Tibial nerve (tissue), 4 donors: ENCODE measurements at regions not wholly inside any gene's neighbourhood (a gene's known extent, or its start where the extent isn't known, plus 50 kb on each side); places are given as distances from the start of the nearest gene placed in this dataset.

Experiments used
- DNase-seq, 2 donors: peaks; one replicate each; pipeline ENCODE4 v3.0.0-alpha.2; 2019; ENCODE audit warnings: low spot score in 2 of 2
- H3K27ac ChIP-seq, 4 donors: fragments of 200-600 bp; sonication (generic) in 3 of 4; one replicate each; pipeline ENCODE4 v1.5.1; 2017 to 2019; ENCODE audit warnings: mild to moderate bottlenecking in 1 of 4
- H3K27me3 ChIP-seq, 2 donors: fragments of 200-600 bp; sonication (generic) in 1 of 2; one replicate each; pipeline versions ENCODE4 v1.5.1 to v1.6.0; 2017 to 2019
- H3K36me3 ChIP-seq, 3 donors: fragments of 200-600 bp; sonication (generic); one replicate each; pipeline ENCODE4 v1.5.1; 2018 to 2019
- H3K4me1 ChIP-seq, 4 donors: fragments of 200-600 bp; sonication (generic) in 3 of 4; one replicate each; pipeline ENCODE4 v1.5.1; 2017 to 2019
- H3K4me3 ChIP-seq, 4 donors: fragments of 200-600 bp; sonication (generic) in 3 of 4; one replicate each; pipeline ENCODE4 v1.5.1; 2017 to 2019; ENCODE audit warnings: mild to moderate bottlenecking in 1 of 4, moderate library complexity in 1 of 4
- H3K9me3 ChIP-seq, 4 donors: fragments of 200-600 bp; sonication (generic) in 3 of 4; one replicate each; pipeline ENCODE4 v1.5.1; 2017 to 2019
- EP300 ChIP-seq, 2 donors: sonication (generic); formaldehyde crosslinking; IDR thresholded peaks; one replicate each; pipeline ENCODE4 v1.6.1; 2017; ENCODE audit warnings: antibody characterized with exemption in 2 of 2, mild to moderate bottlenecking in 1 of 2
- POLR2A ChIP-seq, 2 donors: fragments of 450-650 bp; IDR thresholded peaks; one replicate each; pipeline ENCODE4 v1.6.1; 2017; ENCODE audit warnings: antibody characterized with exemption in 2 of 2, mild to moderate bottlenecking in 2 of 2, moderate library complexity in 2 of 2
- WGBS, 2 donors: methylation state at CpG; one replicate each; pipeline ENCODE4 v1.1.5; 2018; 5-methylcytosine and 5-hydroxymethylcytosine counted together
- TF ChIP-seq, protein P1 (sequence below), 5 experiments: fragments of 200-600 bp in 3 of 5; fragments of 450-650 bp in 2 of 5; sonication (generic) in 3 of 5; IDR thresholded peaks; one replicate each; pipeline ENCODE4 v1.5.1; 2016 to 2019; ENCODE audit warnings: antibody characterized with exemption in 5 of 5, mild to moderate bottlenecking in 3 of 5, moderate library complexity in 2 of 5

GRCh38 chr2:172276961-172277360 is 150.4 kb upstream of the ITGA6 start:
- Histone ChIP-seq H3K36me3 (no peaks in the 10 kb centered on the region), H3K4me1 (peaks cover 0 to 8% (median 4%) of the 10 kb centered on the region in 4 donors), H3K9me3 (peaks cover 0 to 6% (median 0%) of the 10 kb centered on the region in 4 donors), H3K27me3 (no peaks in the 10 kb centered on the region), H3K27ac (no peak overlapping the region), H3K4me3 (no peak overlapping the region)
- TF ChIP-seq EP300 (IDR thresholded peaks at IDR 0.05) (no peak), POLR2A (IDR thresholded peaks at IDR 0.05) (no peak)
- TF ChIP-seq, protein P1, sequence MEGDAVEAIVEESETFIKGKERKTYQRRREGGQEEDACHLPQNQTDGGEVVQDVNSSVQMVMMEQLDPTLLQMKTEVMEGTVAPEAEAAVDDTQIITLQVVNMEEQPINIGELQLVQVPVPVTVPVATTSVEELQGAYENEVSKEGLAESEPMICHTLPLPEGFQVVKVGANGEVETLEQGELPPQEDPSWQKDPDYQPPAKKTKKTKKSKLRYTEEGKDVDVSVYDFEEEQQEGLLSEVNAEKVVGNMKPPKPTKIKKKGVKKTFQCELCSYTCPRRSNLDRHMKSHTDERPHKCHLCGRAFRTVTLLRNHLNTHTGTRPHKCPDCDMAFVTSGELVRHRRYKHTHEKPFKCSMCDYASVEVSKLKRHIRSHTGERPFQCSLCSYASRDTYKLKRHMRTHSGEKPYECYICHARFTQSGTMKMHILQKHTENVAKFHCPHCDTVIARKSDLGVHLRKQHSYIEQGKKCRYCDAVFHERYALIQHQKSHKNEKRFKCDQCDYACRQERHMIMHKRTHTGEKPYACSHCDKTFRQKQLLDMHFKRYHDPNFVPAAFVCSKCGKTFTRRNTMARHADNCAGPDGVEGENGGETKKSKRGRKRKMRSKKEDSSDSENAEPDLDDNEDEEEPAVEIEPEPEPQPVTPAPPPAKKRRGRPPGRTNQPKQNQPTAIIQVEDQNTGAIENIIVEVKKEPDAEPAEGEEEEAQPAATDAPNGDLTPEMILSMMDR (IDR thresholded peaks at IDR 0.05) = no peak
- no peak for DNase-seq

DNA sequence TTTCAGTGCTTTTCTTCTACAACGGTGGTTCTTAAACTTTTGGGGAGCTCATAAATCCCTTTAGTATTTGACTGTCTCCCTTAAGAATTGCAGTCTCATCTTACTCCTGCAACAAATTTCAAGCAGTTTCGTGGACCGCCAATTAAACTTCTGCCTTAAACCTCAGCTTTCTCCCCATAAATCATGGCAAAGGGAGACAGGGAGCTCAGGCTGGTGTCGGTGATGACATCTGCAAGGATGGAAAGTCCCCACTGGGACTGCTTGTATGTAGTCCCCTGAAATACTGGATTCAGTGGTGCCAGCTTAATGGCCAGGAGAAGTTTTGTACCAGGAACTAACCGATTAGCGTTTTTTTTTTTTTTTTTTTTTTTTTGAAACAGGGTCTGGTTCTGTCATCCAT is 148.7 kb upstream of the ITGA6 start:
- Histone ChIP-seq H3K27me3 (no peaks in the 10 kb centered on the region), H3K36me3 (no peaks in the 10 kb centered on the region), H3K9me3 (peaks cover 0 to 6% (median 0%) of the 10 kb centered on the region in 4 donors), H3K4me3 (no peak overlapping the region), H3K4me1 (peaks cover 0 to 18% (median 9%) of the 10 kb centered on the region in 4 donors), H3K27ac (no peak overlapping the region)
- WGBS, 2 donors = 82 to 87% methylated on average over 6 of the region's 6 CpGs
- no peak for DNase-seq
- TF ChIP-seq, protein P1 (IDR thresholded peaks at IDR 0.05) = no peak

DNA sequence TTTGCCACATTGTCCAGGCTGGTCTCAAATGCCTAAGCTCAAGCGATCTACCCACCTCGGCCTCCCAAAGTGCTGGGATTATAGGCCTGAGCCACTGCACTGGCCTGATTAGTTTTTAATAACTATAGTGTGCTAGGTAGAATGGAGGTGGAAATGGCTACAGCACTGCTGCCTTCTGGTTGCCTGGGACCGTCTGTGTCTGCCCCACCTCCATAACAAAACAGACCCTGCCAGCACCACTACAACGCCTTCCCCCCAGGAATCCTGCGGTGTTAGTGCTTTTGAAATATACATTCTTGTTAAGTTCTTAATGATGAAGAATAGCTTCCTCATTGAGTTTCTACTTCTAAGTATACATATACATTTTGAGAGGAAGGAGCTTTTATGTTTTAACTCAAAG is 148.2 kb upstream of the ITGA6 start:
- Histone ChIP-seq H3K27me3 (no peaks in the 10 kb centered on the region), H3K9me3 (peaks cover 0 to 6% (median 0%) of the 10 kb centered on the region in 4 donors), H3K36me3 (no peaks in the 10 kb centered on the region), H3K4me3 (no peak overlapping the region), H3K27ac (no peak overlapping the region), H3K4me1 (peaks cover 0 to 24% (median 10%) of the 10 kb centered on the region in 4 donors)
- DNase-seq = no peak
- 86 to 88% methylated on average over 5 of the region's 5 CpGs for WGBS, 2 donors
- TF ChIP-seq POLR2A (IDR thresholded peaks at IDR 0.05) (no peak), EP300 (IDR thresholded peaks at IDR 0.05) (no peak)
- TF ChIP-seq, protein P1 (IDR thresholded peaks at IDR 0.05) = no peak

- H3K27ac ChIP-seq = no peak overlapping the region
- peaks cover 0 to 6% (median 0%) of the 10 kb centered on the region in 4 donors for H3K9me3 ChIP-seq
- H3K4me3 ChIP-seq = no peak overlapping the region
- DNase-seq = no peak
- H3K27me3 ChIP-seq = no peaks in the 10 kb centered on the region
- TF ChIP-seq EP300 (IDR thresholded peaks at IDR 0.05) (no peak), POLR2A (IDR thresholded peaks at IDR 0.05) (no peak)
- TF ChIP-seq, protein P1 (IDR thresholded peaks at IDR 0.05) = no peak
- H3K4me1 ChIP-seq = peaks cover 0 to 29% (median 15%) of the 10 kb centered on the region in 4 donors
- no peaks in the 10 kb centered on the region for H3K36me3 ChIP-seq
Observed at GRCh38 chr2:172279813-172280212, 147.6 kb upstream of the ITGA6 start.

GRCh38 chr2:172280571-172281361 is 146.6 kb upstream of the ITGA6 start:
- TF ChIP-seq, protein P1 (IDR thresholded peaks at IDR 0.05) = no peak
- TF ChIP-seq EP300 (IDR thresholded peaks at IDR 0.05) = peak in 1 of 2 donors; percentile 68
- H3K27ac ChIP-seq = no peak overlapping the region
- WGBS, 2 donors = 54 to 66% methylated on average over 6 of the region's 6 CpGs
- no peak overlapping the region for H3K4me3 ChIP-seq
- peaks cover 0 to 32% (median 21%) of the 10 kb centered on the region in 4 donors for H3K4me1 ChIP-seq
- H3K36me3 ChIP-seq = no peaks in the 10 kb centered on the region
- H3K27me3 ChIP-seq = no peaks in the 10 kb centered on the region
- DNase-seq = peak in 1 of 2 donors; percentile 54
- H3K9me3 ChIP-seq = peaks cover 0 to 6% (median 0%) of the 10 kb centered on the region in 4 donors
